WTC11 (cell line): ENCODE measurements at regions not wholly inside any gene's neighbourhood (a gene's known extent, or its start where the extent isn't known, plus 50 kb on each side); places are given as distances from the start of the nearest gene placed in this dataset.
"Not testable (repeated sequence)": the region's sequence is repeated elsewhere in the genome, so short reads cannot be mapped to it uniquely, and the experiment has no call there.

Experiments
- ATAC-seq: fragments of 200-7000 bp; cut with Tn5 transposase; 2 replicates; pipeline ENCODE4 v1.10.0; 2021; ENCODE audit warnings: mild to moderate bottlenecking, moderate library complexity
- CTCF ChIA-PET: fragments of 300-600 bp; sonication (Branson Sonifier 250); formaldehyde crosslinking; loops from one replicate; lab custom pipeline; 2021; ENCODE audit warnings: antibody characterized with exemption; lab: Charles Lee
- POLR2A ChIA-PET: fragments of 350-600 bp; sonication (Branson Sonifier 250); formaldehyde crosslinking; loops from one replicate; lab custom pipeline; 2021; ENCODE audit warnings: antibody characterized with exemption; lab: Charles Lee
- DNase-seq: peaks from one replicate; pipeline ENCODE4 v3.0.0; 2021; ENCODE audit warnings: low spot score
- H3K27ac Mint-ChIP-seq: 2 replicates; pipeline ENCODE4 v1.8.0; 2021; ENCODE audit warnings: mixed read lengths
- H3K27me3 Mint-ChIP-seq: 2 replicates; pipeline ENCODE4 v1.8.0; 2021; ENCODE audit warnings: low read depth, mild to moderate bottlenecking, moderate library complexity, mixed read lengths
- H3K36me3 Mint-ChIP-seq: 2 replicates; pipeline ENCODE4 v1.8.0; 2021; ENCODE audit warnings: mixed read lengths
- H3K4me1 Mint-ChIP-seq: 2 replicates; pipeline ENCODE4 v1.8.0; 2022; ENCODE audit warnings: mixed read lengths
- H3K4me3 Mint-ChIP-seq: 2 replicates; pipeline ENCODE4 v1.8.0; 2021; ENCODE audit warnings: mild to moderate bottlenecking, moderate library complexity, mixed read lengths
- H3K9me3 Mint-ChIP-seq: 2 replicates; pipeline ENCODE4 v1.8.0; 2021; ENCODE audit warnings: mixed read lengths
- ATF1 ChIP-seq: sonication (generic); formaldehyde crosslinking; IDR thresholded peaks from 2 replicates; pipeline ENCODE4 v1.8.1; 2023; ENCODE audit warnings: mild to moderate bottlenecking, moderate library complexity, missing genetic modification reagents
- ATF6 ChIP-seq: sonication (generic); formaldehyde crosslinking; IDR thresholded peaks from 2 replicates; pipeline ENCODE4 v1.8.1; 2023; ENCODE audit warnings: mild to moderate bottlenecking, missing genetic modification reagents
- E2F5 ChIP-seq: sonication (generic); formaldehyde crosslinking; IDR thresholded peaks from 2 replicates; pipeline ENCODE4 v1.8.1; 2022; ENCODE audit warnings: mild to moderate bottlenecking, moderate library complexity, missing genetic modification reagents
- ERG ChIP-seq: fragments of 250-450 bp; sonication (Bioruptor Pico); IDR thresholded peaks from 2 replicates; pipeline ENCODE4 v1.8.0; 2021; ENCODE audit warnings: mild to moderate bottlenecking
- GRHL2 ChIP-seq: fragments of 250-450 bp; sonication (Bioruptor Pico); IDR thresholded peaks from 2 replicates; pipeline ENCODE4 v1.8.0; 2022; ENCODE audit warnings: mild to moderate bottlenecking, moderate library complexity; ENCODE audit not compliant: insufficient replicate concordance, severe bottlenecking
- MXD4 ChIP-seq: fragments of 250-450 bp; sonication (Bioruptor Pico); IDR thresholded peaks from 2 replicates; pipeline ENCODE4 v1.8.0; 2021; ENCODE audit warnings: mild to moderate bottlenecking, moderate library complexity, borderline replicate concordance
- MYBL2 ChIP-seq: sonication (generic); formaldehyde crosslinking; IDR thresholded peaks from 2 replicates; pipeline ENCODE4 v1.8.1; 2023; ENCODE audit warnings: mild to moderate bottlenecking, moderate library complexity, missing genetic modification reagents
- NFYB ChIP-seq: sonication (generic); formaldehyde crosslinking; conservative IDR thresholded peaks from 2 replicates; pipeline ENCODE4 v1.8.0; 2022; ENCODE audit warnings: low read depth, missing genetic modification reagents
- PRDM15 ChIP-seq: sonication (generic); formaldehyde crosslinking; IDR thresholded peaks from 2 replicates; pipeline ENCODE4 v1.8.0; 2022; ENCODE audit warnings: missing genetic modification reagents
- SMAD3 ChIP-seq: sonication (generic); formaldehyde crosslinking; IDR thresholded peaks from 2 replicates; pipeline ENCODE4 v1.8.0; 2022; ENCODE audit warnings: missing genetic modification reagents, mild to moderate bottlenecking, borderline replicate concordance
- SOX15 ChIP-seq: fragments of 250-450 bp; sonication (Bioruptor Pico); IDR thresholded peaks from 2 replicates; pipeline ENCODE4 v1.9.0; 2021; ENCODE audit warnings: mild to moderate bottlenecking
- TEAD1 ChIP-seq: sonication (generic); formaldehyde crosslinking; IDR thresholded peaks from 2 replicates; pipeline ENCODE4 v1.8.0; 2022; ENCODE audit warnings: mild to moderate bottlenecking, missing genetic modification reagents
- USF2 ChIP-seq: sonication (generic); formaldehyde crosslinking; IDR thresholded peaks from 2 replicates; pipeline ENCODE4 v1.8.1; 2023; ENCODE audit warnings: mild to moderate bottlenecking, missing genetic modification reagents, moderate library complexity
- ZMAT4 ChIP-seq: fragments of 250-450 bp; sonication (Bioruptor Pico); IDR thresholded peaks from 2 replicates; pipeline ENCODE4 v1.9.0; 2021; ENCODE audit warnings: mild to moderate bottlenecking
- ZNF671 ChIP-seq: fragments of 250-450 bp; sonication (Bioruptor Pico); IDR thresholded peaks from 2 replicates; pipeline ENCODE4 v1.8.0; 2021; ENCODE audit warnings: mild to moderate bottlenecking

- no peak overlapping the region for H3K27ac Mint-ChIP-seq
- H3K27me3 Mint-ChIP-seq = no peaks in the 10 kb centered on the region
- no peaks in the 10 kb centered on the region for H3K4me1 Mint-ChIP-seq
- ChIA-PET POLR2A (no interaction called here), CTCF (no interaction called here)
- peaks cover 9% of the 10 kb centered on the region for H3K9me3 Mint-ChIP-seq
- TF ChIP-seq ERG = no peak
- no peak for TF ChIP-seq MYBL2 (CRISPR knock-in tag)
- ATAC-seq (no peak), DNase-seq (no peak)
- H3K36me3 Mint-ChIP-seq = peaks cover 3% of the 10 kb centered on the region; the same call in 1 of the 2 replicates
- no peak overlapping the region for H3K4me3 Mint-ChIP-seq
Measured at GRCh38 chr3:72613871-72614270, 234.4 kb downstream of the SHQ1 start.

GRCh38 chr3:72609114-72609513 is 239.1 kb downstream of the SHQ1 start:
- H3K27me3 Mint-ChIP-seq, H3K9me3 Mint-ChIP-seq, H3K27ac Mint-ChIP-seq, H3K4me1 Mint-ChIP-seq, H3K4me3 Mint-ChIP-seq, ATAC-seq, DNase-seq, H3K36me3 Mint-ChIP-seq, POLR2A ChIA-PET, CTCF ChIA-PET: not testable (repeated sequence)

GRCh38 chr3:72606005-72606800 is 242.0 kb downstream of the SHQ1 start:
- CTCF ChIA-PET = interaction anchor here (0.6 to 1.5 kb wide), 4 partner anchors 50 to 269 kb away, joined by 3 to 5 read pairs (median 4); no protein-coding TSS in a partner anchor
- no peak for ATAC-seq

GRCh38 chr3:72604328-72604727 is 243.9 kb downstream of the SHQ1 start:
- DNase-seq (no peak), ATAC-seq (no peak)
- no peaks in the 10 kb centered on the region; the same call in 1 of the 2 replicates for H3K27me3 Mint-ChIP-seq
- CTCF ChIA-PET = no interaction called here
- no peaks in the 10 kb centered on the region; the same call in 1 of the 2 replicates for H3K9me3 Mint-ChIP-seq
- H3K4me1 Mint-ChIP-seq = no peaks in the 10 kb centered on the region; the same call in 1 of the 2 replicates
- no peak overlapping the region for H3K27ac Mint-ChIP-seq
- no peak overlapping the region for H3K4me3 Mint-ChIP-seq
- H3K36me3 Mint-ChIP-seq = no peaks in the 10 kb centered on the region
- POLR2A ChIA-PET = no interaction called here
- TF ChIP-seq USF2 (CRISPR knock-in tag) (no peak), SOX15 (CRISPR knock-in tag) (no peak), ATF1 (no peak), TEAD1 (CRISPR knock-in tag) (no peak), MXD4 (no peak), ZNF671 (no peak), GRHL2 (CRISPR knock-in tag) (no peak), ATF6 (CRISPR knock-in tag) (no peak), E2F5 (CRISPR knock-in tag) (no peak)

More at GRCh38 chr3:72606005-72606800, 242.0 kb downstream of the SHQ1 start:
- Mint-ChIP-seq H3K27ac (no peak overlapping the region), H3K36me3 (no peaks in the 10 kb centered on the region), H3K4me1 (no peaks in the 10 kb centered on the region), H3K4me3 (no peak overlapping the region), H3K9me3 (no peaks in the 10 kb centered on the region; the same call in 1 of the 2 replicates), H3K27me3 (no peaks in the 10 kb centered on the region; the same call in 1 of the 2 replicates)
- DNase-seq = no peak
- POLR2A ChIA-PET = no interaction called here
- TF ChIP-seq ZMAT4 (CRISPR knock-in tag) = no peak
- no peak for TF ChIP-seq PRDM15 (CRISPR knock-in tag)
- no peak for TF ChIP-seq NFYB (CRISPR knock-in tag)
- no peak for TF ChIP-seq SMAD3 (CRISPR knock-in tag)
